ENCODE measurements at regions not wholly inside any gene's neighbourhood (a gene's known extent, or its start where the extent isn't known, plus 50 kb on each side); places are given as distances from the start of the nearest gene placed in this dataset.
A peak's percentile ranks its signal among the peaks of the same experiment; 100 is the strongest.
"Not testable (repeated sequence)": the region's sequence is repeated elsewhere in the genome, so short reads cannot be mapped to it uniquely, and the experiment has no call there.

DNA sequence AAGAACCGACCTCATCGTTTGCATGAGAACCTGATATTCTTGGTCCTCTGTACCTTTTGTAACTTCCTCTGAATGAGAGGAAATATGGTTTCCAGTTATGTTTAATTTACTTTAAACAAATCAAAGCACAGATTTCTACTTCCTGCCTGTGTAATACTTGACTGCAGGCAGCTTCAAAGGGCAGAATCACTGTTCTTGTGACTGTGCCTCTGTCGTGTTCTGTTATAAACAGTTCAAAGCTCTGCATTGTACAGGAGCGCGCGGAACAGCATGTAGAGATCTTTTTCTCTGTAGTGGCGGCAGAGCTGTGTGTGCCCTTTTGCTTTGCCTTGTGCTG, 73.2 kb upstream of the CLDN5 start:
- H4K20me1 ChIP-seq (ENCODE audit: insufficient read depth, low read length): no peaks in the 10 kb centered on the region
- H3K36me3 ChIP-seq (replicated peaks; ENCODE audit: low read depth, low read length): no peaks in the 10 kb centered on the region
- no peaks in the 10 kb centered on the region for H3K79me2 ChIP-seq (ENCODE audit: low read length)
- no peak overlapping the region for H3K9ac ChIP-seq (ENCODE audit: low read length)
- H3K4me1 ChIP-seq (ENCODE audit: low read length): peaks cover 36% of the 10 kb centered on the region
- H3K27ac ChIP-seq (ENCODE audit: low read length): peak overlapping the region; percentile 12; the same call in 1 of the 2 replicates
- peak overlapping the region; percentile 39 for H3K4me2 ChIP-seq (ENCODE audit: low read length)
- no peaks in the 10 kb centered on the region for H3K9me3 ChIP-seq (ENCODE audit: insufficient read depth, low read length)
- H3K4me3 ChIP-seq (ENCODE audit: low read length): no peak overlapping the region
- peak overlapping the region; percentile 33 for H2AFZ ChIP-seq (ENCODE audit: low read depth, low read length)
- TF ChIP-seq, protein P1, sequence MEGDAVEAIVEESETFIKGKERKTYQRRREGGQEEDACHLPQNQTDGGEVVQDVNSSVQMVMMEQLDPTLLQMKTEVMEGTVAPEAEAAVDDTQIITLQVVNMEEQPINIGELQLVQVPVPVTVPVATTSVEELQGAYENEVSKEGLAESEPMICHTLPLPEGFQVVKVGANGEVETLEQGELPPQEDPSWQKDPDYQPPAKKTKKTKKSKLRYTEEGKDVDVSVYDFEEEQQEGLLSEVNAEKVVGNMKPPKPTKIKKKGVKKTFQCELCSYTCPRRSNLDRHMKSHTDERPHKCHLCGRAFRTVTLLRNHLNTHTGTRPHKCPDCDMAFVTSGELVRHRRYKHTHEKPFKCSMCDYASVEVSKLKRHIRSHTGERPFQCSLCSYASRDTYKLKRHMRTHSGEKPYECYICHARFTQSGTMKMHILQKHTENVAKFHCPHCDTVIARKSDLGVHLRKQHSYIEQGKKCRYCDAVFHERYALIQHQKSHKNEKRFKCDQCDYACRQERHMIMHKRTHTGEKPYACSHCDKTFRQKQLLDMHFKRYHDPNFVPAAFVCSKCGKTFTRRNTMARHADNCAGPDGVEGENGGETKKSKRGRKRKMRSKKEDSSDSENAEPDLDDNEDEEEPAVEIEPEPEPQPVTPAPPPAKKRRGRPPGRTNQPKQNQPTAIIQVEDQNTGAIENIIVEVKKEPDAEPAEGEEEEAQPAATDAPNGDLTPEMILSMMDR (IDR thresholded peaks at IDR 0.05; ENCODE audit: low read depth, low read length): no peak
- TF ChIP-seq EZH2phosphoT487 (IDR thresholded peaks at IDR 0.05; ENCODE audit: low read depth): no peak
- H3K27me3 ChIP-seq (ENCODE audit: low read depth, low read length): no peaks in the 10 kb centered on the region

DNA sequence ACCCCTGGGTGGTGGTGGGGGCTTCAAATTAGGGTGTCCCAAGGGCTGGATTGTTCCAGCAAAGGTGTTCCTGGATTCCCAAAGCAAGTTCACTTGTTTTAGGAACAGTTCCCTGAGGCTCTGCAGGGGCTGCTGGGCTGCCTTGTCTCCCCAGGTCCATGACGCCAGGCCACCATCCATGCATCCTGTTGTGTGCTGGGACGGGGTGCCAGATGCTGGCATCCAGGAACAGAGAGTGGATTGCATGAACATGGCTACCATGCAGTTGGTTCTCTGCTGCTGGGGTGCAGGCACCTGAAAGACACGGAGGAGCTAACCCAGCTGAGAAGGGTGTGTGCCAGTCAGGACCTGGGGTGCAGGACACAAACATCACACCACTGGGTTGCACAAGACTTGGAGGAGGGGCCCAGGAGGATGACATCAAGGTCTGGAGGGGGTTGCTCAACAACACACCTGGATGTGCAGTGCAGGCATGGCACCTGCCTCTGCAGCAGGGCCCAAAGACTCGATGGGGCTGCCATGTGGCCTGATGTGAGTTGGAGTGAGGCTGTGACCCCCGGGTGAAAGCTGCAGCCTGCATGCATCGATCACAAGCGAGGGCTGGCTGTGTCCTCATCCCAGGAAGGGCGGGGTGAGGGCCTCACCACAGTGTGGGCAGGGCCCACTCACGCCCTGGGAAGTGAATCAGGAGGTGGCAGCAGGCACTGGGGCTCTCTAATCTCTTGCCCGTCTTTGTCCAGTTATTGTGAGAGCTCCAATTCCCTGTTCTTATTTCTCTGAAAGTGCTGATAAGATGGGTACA, 74.0 kb upstream of the CLDN5 start:
- Histone ChIP-seq H3K9ac (ENCODE audit: low read length) (no peak overlapping the region), H3K27ac (ENCODE audit: low read length) (no peak overlapping the region), H3K4me3 (ENCODE audit: low read length) (no peak overlapping the region), H2AFZ (ENCODE audit: low read depth, low read length) (peak overlapping the region; percentile 53), H3K79me2 (ENCODE audit: low read length) (no peaks in the 10 kb centered on the region), H3K27me3 (ENCODE audit: low read depth, low read length) (no peaks in the 10 kb centered on the region), H3K9me3 (ENCODE audit: insufficient read depth, low read length) (no peaks in the 10 kb centered on the region), H3K4me2 (ENCODE audit: low read length) (peak overlapping the region; percentile 39), H3K36me3 (replicated peaks; ENCODE audit: low read depth, low read length) (no peaks in the 10 kb centered on the region), H4K20me1 (ENCODE audit: insufficient read depth, low read length) (no peaks in the 10 kb centered on the region), H3K4me1 (ENCODE audit: low read length) (peaks cover 36% of the 10 kb centered on the region)
- TF ChIP-seq EZH2phosphoT487 (IDR thresholded peaks at IDR 0.05; ENCODE audit: low read depth): no peak
- TF ChIP-seq, protein P1 (IDR thresholded peaks at IDR 0.05; ENCODE audit: low read depth, low read length): no peak

DNA sequence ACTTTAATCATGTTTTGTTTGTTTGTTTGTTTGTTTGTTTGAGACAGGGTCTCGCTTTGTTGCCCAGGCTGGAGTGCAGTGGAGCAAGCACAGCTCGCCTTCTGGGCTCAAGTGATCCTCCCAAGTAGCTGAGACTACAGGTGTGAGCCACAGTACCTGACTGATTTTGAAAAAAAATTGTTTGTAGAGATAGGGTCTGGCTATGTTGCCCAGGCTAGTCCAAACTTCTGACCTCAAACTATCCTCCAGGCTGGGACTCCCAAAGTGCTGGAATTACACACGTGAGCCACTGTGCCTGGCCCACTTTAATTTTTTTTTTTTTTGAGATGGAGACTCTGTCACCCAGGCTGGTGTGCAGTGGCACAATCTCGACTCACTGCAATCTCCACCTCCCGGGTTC, 74.8 kb upstream of the CLDN5 start:
- Histone ChIP-seq H3K9me3 (ENCODE audit: insufficient read depth, low read length) (no peaks in the 10 kb centered on the region), H3K4me1 (ENCODE audit: low read length) (peaks cover 40% of the 10 kb centered on the region), H3K27ac (ENCODE audit: low read length) (no peak overlapping the region), H3K27me3 (ENCODE audit: low read depth, low read length) (no peaks in the 10 kb centered on the region), H4K20me1 (ENCODE audit: insufficient read depth, low read length) (no peaks in the 10 kb centered on the region), H3K9ac (ENCODE audit: low read length) (no peak overlapping the region), H2AFZ (ENCODE audit: low read depth, low read length) (no peak overlapping the region), H3K36me3 (replicated peaks; ENCODE audit: low read depth, low read length) (no peaks in the 10 kb centered on the region), H3K4me2 (ENCODE audit: low read length) (no peak overlapping the region), H3K79me2 (ENCODE audit: low read length) (no peaks in the 10 kb centered on the region), H3K4me3 (ENCODE audit: low read length) (no peak overlapping the region)
- no peak for TF ChIP-seq EZH2phosphoT487 (IDR thresholded peaks at IDR 0.05; ENCODE audit: low read depth)
- TF ChIP-seq, protein P1 (IDR thresholded peaks at IDR 0.05; ENCODE audit: low read depth, low read length): no peak

DNA sequence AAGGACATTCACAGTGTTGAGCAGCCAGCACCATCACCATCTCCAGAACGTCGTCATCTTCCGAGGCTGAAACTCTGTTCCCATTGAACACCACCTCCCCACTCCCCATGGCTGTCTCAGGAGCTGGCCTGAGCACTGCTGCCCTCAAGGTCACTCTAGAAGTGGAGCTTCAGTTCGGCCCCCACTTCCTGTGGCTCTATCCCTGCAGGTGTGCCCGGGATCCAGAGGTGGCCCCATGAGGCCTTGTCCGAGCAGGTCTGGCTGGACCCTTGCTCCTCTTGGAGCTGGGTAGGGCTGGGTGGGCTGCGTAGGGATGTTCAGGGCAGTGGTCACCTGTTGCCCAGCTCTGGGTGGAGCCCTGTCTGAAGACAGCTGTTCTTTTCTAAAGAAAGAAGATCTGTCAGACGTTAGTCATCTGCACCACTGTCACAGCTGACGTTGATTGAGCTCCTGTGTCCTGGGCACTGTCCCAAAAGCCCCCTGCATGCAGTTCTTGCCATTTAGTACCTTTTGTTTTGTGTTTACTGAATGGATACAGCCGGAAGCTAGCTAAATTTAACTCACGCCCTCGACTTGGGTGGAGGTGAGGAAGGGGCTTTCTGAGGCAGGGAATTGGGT, 75.5 kb upstream of the CLDN5 start:
- no peaks in the 10 kb centered on the region for H3K36me3 ChIP-seq (replicated peaks; ENCODE audit: low read depth, low read length)
- H3K4me3 ChIP-seq (ENCODE audit: low read length): no peak overlapping the region
- no peaks in the 10 kb centered on the region for H3K27me3 ChIP-seq (ENCODE audit: low read depth, low read length)
- H3K79me2 ChIP-seq (ENCODE audit: low read length): no peaks in the 10 kb centered on the region
- H3K4me1 ChIP-seq (ENCODE audit: low read length): peaks cover 40% of the 10 kb centered on the region
- H3K9me3 ChIP-seq (ENCODE audit: insufficient read depth, low read length): no peaks in the 10 kb centered on the region
- H3K27ac ChIP-seq (ENCODE audit: low read length): no peak overlapping the region
- no peak overlapping the region for H3K9ac ChIP-seq (ENCODE audit: low read length)
- TF ChIP-seq, protein P1 (IDR thresholded peaks at IDR 0.05; ENCODE audit: low read depth, low read length): no peak
- TF ChIP-seq EZH2phosphoT487 (IDR thresholded peaks at IDR 0.05; ENCODE audit: low read depth): no peak
- H4K20me1 ChIP-seq (ENCODE audit: insufficient read depth, low read length): no peaks in the 10 kb centered on the region
- H3K4me2 ChIP-seq (ENCODE audit: low read length): no peak overlapping the region
- no peak overlapping the region for H2AFZ ChIP-seq (ENCODE audit: low read depth, low read length)

DNA sequence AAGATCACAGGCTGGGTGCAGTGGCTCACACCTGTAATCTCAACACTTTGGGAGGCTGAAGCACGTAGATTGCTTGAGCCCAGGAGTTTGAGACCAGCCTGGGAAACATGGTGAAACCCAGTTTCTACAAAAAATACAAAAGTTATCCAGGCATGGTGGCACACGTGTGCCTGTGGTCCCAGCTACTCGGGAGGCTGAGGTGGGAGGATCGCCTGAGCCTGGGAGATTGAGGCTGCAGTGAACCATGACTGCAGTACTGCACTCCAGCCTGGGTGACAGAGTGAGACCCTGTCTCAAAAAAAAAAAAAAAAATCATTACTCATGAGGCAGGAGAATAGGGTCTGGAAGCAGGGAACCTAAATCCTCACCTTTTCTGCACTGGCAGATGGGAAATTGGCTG, 79.1 kb upstream of the CLDN5 start:
- peak overlapping the region; percentile 44 for H3K4me2 ChIP-seq (ENCODE audit: low read length)
- H3K4me3 ChIP-seq (ENCODE audit: low read length); H3K27ac ChIP-seq (ENCODE audit: low read length); H4K20me1 ChIP-seq (ENCODE audit: insufficient read depth, low read length); H3K9me3 ChIP-seq (ENCODE audit: insufficient read depth, low read length); H2AFZ ChIP-seq (ENCODE audit: low read depth, low read length); H3K9ac ChIP-seq (ENCODE audit: low read length); H3K36me3 ChIP-seq (replicated peaks; ENCODE audit: low read depth, low read length); H3K79me2 ChIP-seq (ENCODE audit: low read length): not testable (repeated sequence)
- peaks cover 34% of the 10 kb centered on the region for H3K4me1 ChIP-seq (ENCODE audit: low read length)
- peaks cover 17% of the 10 kb centered on the region for H3K27me3 ChIP-seq (ENCODE audit: low read depth, low read length)
